NCI-H2029 treated with DMSO at 0.1 percent for 48 hours (cell line): ENCODE measurements at regions not wholly inside any gene's neighbourhood (a gene's known extent, or its start where the extent isn't known, plus 50 kb on each side); places are given as distances from the start of the nearest gene placed in this dataset.

Experiments
- DNase-seq: peaks from one replicate; lab custom pipeline; 2025; lab: John Stamatoyannopoulos, UW

GRCh38 chr3:36269274-36269673, 111.0 kb upstream of the STAC start:
- no peak for DNase-seq

- DNase-seq: no peak
Measured at GRCh38 chr3:36282766-36283165, 97.5 kb upstream of the STAC start.

GRCh38 chr3:36295296-36295695, 85.0 kb upstream of the STAC start:
- no peak for DNase-seq

- no peak for DNase-seq
Measured at GRCh38 chr3:36297195-36297594, 83.1 kb upstream of the STAC start.

GRCh38 chr3:36298188-36298587, 82.1 kb upstream of the STAC start:
- DNase-seq: no peak

GRCh38 chr3:36302158-36302509, 78.2 kb upstream of the STAC start:
- DNase-seq: no peak

- DNase-seq: no peak
Measured at GRCh38 chr3:36302626-36303025, 77.7 kb upstream of the STAC start.

GRCh38 chr3:36303286-36303685, 77.0 kb upstream of the STAC start:
- no peak for DNase-seq

- DNase-seq: no peak
Measured at GRCh38 chr3:36305929-36306520, 74.3 kb upstream of the STAC start.

- DNase-seq: no peak
Measured at GRCh38 chr3:36309092-36309491, 71.2 kb upstream of the STAC start.

GRCh38 chr3:36312351-36312750, 68.0 kb upstream of the STAC start:
- DNase-seq: peak; percentile 55

- no peak for DNase-seq
Measured at GRCh38 chr3:36317915-36318314, 62.4 kb upstream of the STAC start.

- no peak for DNase-seq
Measured at GRCh38 chr3:36318621-36319200, 61.6 kb upstream of the STAC start.

- no peak for DNase-seq
Measured at GRCh38 chr3:36319680-36320079, 60.6 kb upstream of the STAC start.
